ENCODE measurements at regions not wholly inside any gene's neighbourhood (a gene's known extent, or its start where the extent isn't known, plus 50 kb on each side); places are given as distances from the start of the nearest gene placed in this dataset.

DNA sequence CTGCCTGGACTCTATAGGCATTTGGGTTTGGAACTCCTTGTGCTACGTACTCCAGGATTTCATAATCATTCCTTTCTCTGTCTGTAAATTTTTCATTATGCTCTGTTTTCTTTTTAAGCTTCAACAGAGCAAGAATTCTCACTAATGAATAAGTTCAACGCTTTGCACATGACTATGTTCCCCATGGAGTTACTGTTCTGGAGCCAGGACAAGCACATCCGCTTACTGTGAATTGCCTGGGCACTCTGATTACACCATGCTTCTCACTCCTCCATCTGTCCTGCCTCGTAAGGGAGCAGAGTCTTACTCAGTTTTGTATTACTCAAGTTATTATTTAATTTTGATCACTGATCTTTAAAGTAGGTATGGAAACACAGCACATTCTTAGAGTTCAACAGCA is 472.7 kb downstream of the RAP2B start:
- DNase-seq (no peak), ATAC-seq (ENCODE audit: low read depth) (no peak)
- no peak overlapping the region for H3K4me3 Mint-ChIP-seq
- H2AFZ ChIP-seq (ENCODE audit: insufficient read depth, low read depth, low read length, poor library complexity, severe bottlenecking), result no peak overlapping the region
- H3K9me3 ChIP-seq (ENCODE audit: control extremely low read depth in 1 of 3, control insufficient read depth in 2 of 3, insufficient read depth in 1 of 3, low read length in 2 of 3), result no peaks in the 10 kb centered on the region
- H3K27me3 ChIP-seq (replicated peaks in 1 of 4; ENCODE audit: control extremely low read depth in 1 of 4, control insufficient read depth in 3 of 4, insufficient read depth in 4 of 4, low read length in 3 of 4), result peaks cover 0 to 5% (median 0%) of the 10 kb centered on the region in 4 experiments
- no peaks in the 10 kb centered on the region for H3K4me1 Mint-ChIP-seq
- no peaks in the 10 kb centered on the region for H3K79me2 ChIP-seq (ENCODE audit: control insufficient read depth, insufficient read depth, low read length)
- H3K27ac Mint-ChIP-seq, result no peak overlapping the region
- H4K20me1 ChIP-seq (ENCODE audit: control insufficient read depth, insufficient read depth, low read length, poor library complexity, severe bottlenecking), result no peaks in the 10 kb centered on the region
- H3K9me3 Mint-ChIP-seq (ENCODE audit: insufficient read depth), result no peaks in the 10 kb centered on the region
- WGBS (ENCODE audit: insufficient coverage), result 96% methylated on average over 3 of the region's 4 CpGs
- CTCF ChIA-PET, result no interaction called here
- POLR2A ChIA-PET, result no interaction called here
- no peaks in the 10 kb centered on the region for H3K4me1 ChIP-seq (ENCODE audit: control insufficient read depth in 2 of 2, insufficient read depth in 2 of 2, low read length in 2 of 2)
- H3K4me2 ChIP-seq (replicated peaks; ENCODE audit: low read depth, low read length, poor library complexity, severe bottlenecking), result no peak overlapping the region
- no peak for TF ChIP-seq EZH2 (IDR thresholded peaks at IDR 0.05; ENCODE audit: borderline replicate concordance, insufficient read depth, low read depth, low read length, poor library complexity, severe bottlenecking)
- peaks cover 4% of the 10 kb centered on the region for H3K27me3 Mint-ChIP-seq
- intact Hi-C loops (cut with micrococcal nuclease), result no loop called here
- H3K36me3 ChIP-seq (replicated peaks in 1 of 2; ENCODE audit: control extremely low read depth in 1 of 2, control insufficient read depth in 1 of 2, extremely low read depth in 1 of 2, insufficient read depth in 2 of 2, low read length in 1 of 2), result no peaks in the 10 kb centered on the region
- H3K27ac ChIP-seq (ENCODE audit: low read length in 2 of 2), result no peak overlapping the region
- no peak overlapping the region for H3K9ac ChIP-seq (ENCODE audit: low read length)
- H3K4me3 ChIP-seq (ENCODE audit: control extremely low read depth in 1 of 5, extremely low read depth in 1 of 5, insufficient read depth in 1 of 5, low read depth in 2 of 5, low read length in 4 of 5), result no peak overlapping the region

DNA sequence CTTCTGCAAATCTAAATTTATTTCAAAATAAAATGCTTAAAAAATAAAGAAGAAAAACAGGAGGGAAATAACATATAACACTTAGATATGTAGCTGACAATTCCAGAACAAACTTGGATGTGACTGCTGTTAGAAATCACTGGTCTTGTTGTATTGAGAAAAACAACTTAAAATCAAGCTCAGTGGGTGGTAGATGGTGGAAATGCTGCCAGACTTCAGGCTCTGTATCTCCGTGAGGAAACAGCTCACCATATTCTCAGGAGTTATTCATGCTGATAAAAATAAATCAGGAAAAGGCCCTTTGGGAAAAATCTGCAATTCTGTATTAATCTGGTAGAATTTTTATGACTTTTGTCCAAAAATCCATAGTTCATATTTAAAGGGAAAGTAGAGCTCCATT is 477.6 kb downstream of the RAP2B start:
- H3K4me2 ChIP-seq (replicated peaks; ENCODE audit: low read depth, low read length, poor library complexity, severe bottlenecking), result no peak overlapping the region
- H3K79me2 ChIP-seq (ENCODE audit: control insufficient read depth, insufficient read depth, low read length), result no peaks in the 10 kb centered on the region
- DNase-seq (no peak), ATAC-seq (ENCODE audit: low read depth) (no peak)
- no peaks in the 10 kb centered on the region for H3K9me3 Mint-ChIP-seq (ENCODE audit: insufficient read depth)
- ChIA-PET POLR2A (no interaction called here), CTCF (no interaction called here)
- H3K4me3 Mint-ChIP-seq, result no peak overlapping the region
- H3K4me1 Mint-ChIP-seq, result no peaks in the 10 kb centered on the region
- TF ChIP-seq CTCF (IDR thresholded peaks at IDR 0.05) (no peak), EZH2 (IDR thresholded peaks at IDR 0.05; ENCODE audit: borderline replicate concordance, insufficient read depth, low read depth, low read length, poor library complexity, severe bottlenecking) (no peak)
- H3K4me3 ChIP-seq (ENCODE audit: control extremely low read depth in 1 of 5, extremely low read depth in 1 of 5, insufficient read depth in 1 of 5, low read depth in 2 of 5, low read length in 4 of 5), result no peak overlapping the region
- no peaks in the 10 kb centered on the region for H4K20me1 ChIP-seq (ENCODE audit: control insufficient read depth, insufficient read depth, low read length, poor library complexity, severe bottlenecking)
- H3K9ac ChIP-seq (ENCODE audit: low read length), result no peak overlapping the region
- H3K27me3 Mint-ChIP-seq, result peaks cover 3% of the 10 kb centered on the region
- no peak overlapping the region for H3K27ac Mint-ChIP-seq
- no CpG with 5 or more reads among the region's 1 CpG for WGBS (ENCODE audit: insufficient coverage)
- no peaks in the 10 kb centered on the region for H3K27me3 ChIP-seq (replicated peaks in 1 of 4; ENCODE audit: control extremely low read depth in 1 of 4, control insufficient read depth in 3 of 4, insufficient read depth in 4 of 4, low read length in 3 of 4)
- intact Hi-C loops (cut with micrococcal nuclease), result no loop called here
- no peaks in the 10 kb centered on the region for H3K9me3 ChIP-seq (ENCODE audit: control extremely low read depth in 1 of 3, control insufficient read depth in 2 of 3, insufficient read depth in 1 of 3, low read length in 2 of 3)
- no peak overlapping the region for H3K27ac ChIP-seq (ENCODE audit: low read length in 2 of 2)
- H2AFZ ChIP-seq (ENCODE audit: insufficient read depth, low read depth, low read length, poor library complexity, severe bottlenecking), result no peak overlapping the region
- no peaks in the 10 kb centered on the region for H3K36me3 ChIP-seq (replicated peaks in 1 of 2; ENCODE audit: control extremely low read depth in 1 of 2, control insufficient read depth in 1 of 2, extremely low read depth in 1 of 2, insufficient read depth in 2 of 2, low read length in 1 of 2)
- no peaks in the 10 kb centered on the region for H3K4me1 ChIP-seq (ENCODE audit: control insufficient read depth in 2 of 2, insufficient read depth in 2 of 2, low read length in 2 of 2)
